GM19043 (cell line): ENCODE measurements at regions not wholly inside any gene's neighbourhood (a gene's known extent, or its start where the extent isn't known, plus 50 kb on each side); places are given as distances from the start of the nearest gene placed in this dataset.
A peak's percentile ranks its signal among the peaks of the same experiment; 100 is the strongest.
"Not testable (repeated sequence)": the region's sequence is repeated elsewhere in the genome, so short reads cannot be mapped to it uniquely, and the experiment has no call there.

ENCODE experiments used
- ATAC-seq: cut with Tn5 transposase; IDR thresholded peaks from one replicate; pipeline ENCODE4 v1.9.1; 2021; ENCODE audit warnings: low read depth; ENCODE audit not compliant: unreplicated experiment

GRCh38 chr2:20499387-20499786 is 52.5 kb downstream of the RHOB start:
- ATAC-seq = no peak

- ATAC-seq = no peak
Measured at GRCh38 chr2:20501974-20502373, 55.1 kb downstream of the RHOB start.

- ATAC-seq = not testable (repeated sequence)
Measured at GRCh38 chr2:20502496-20502895, 55.6 kb downstream of the RHOB start.

GRCh38 chr2:20504174-20504573 is 57.3 kb downstream of the RHOB start:
- no peak for ATAC-seq

GRCh38 chr2:20506201-20506685 is 59.4 kb downstream of the RHOB start:
- ATAC-seq = no peak

GRCh38 chr2:20507166-20507692 is 60.4 kb downstream of the RHOB start:
- ATAC-seq = peak; percentile 95

GRCh38 chr2:20507711-20508110 is 60.8 kb downstream of the RHOB start:
- ATAC-seq = no peak

- no peak for ATAC-seq
Measured at GRCh38 chr2:20509301-20509769, 62.5 kb downstream of the RHOB start.

- no peak for ATAC-seq
Measured at GRCh38 chr2:20509770-20510490, 63.1 kb downstream of the RHOB start.

- no peak for ATAC-seq
Measured at GRCh38 chr2:20511130-20511529, 64.3 kb downstream of the RHOB start.

- no peak for ATAC-seq
Measured at GRCh38 chr2:20512061-20512605, 65.3 kb downstream of the RHOB start.

GRCh38 chr2:20513946-20514345 is 67.1 kb downstream of the RHOB start:
- no peak for ATAC-seq

- ATAC-seq = no peak
Measured at GRCh38 chr2:20514596-20515269, 67.9 kb downstream of the RHOB start.

GRCh38 chr2:20515290-20516220 is 68.7 kb downstream of the RHOB start:
- no peak for ATAC-seq

- ATAC-seq = no peak
Measured at GRCh38 chr2:20516291-20516645, 69.4 kb downstream of the RHOB start.

GRCh38 chr2:20516646-20517341 is 69.9 kb downstream of the RHOB start:
- peak; percentile 90 for ATAC-seq

- no peak for ATAC-seq
Measured at GRCh38 chr2:20519309-20519708, 72.4 kb downstream of the RHOB start.

GRCh38 chr2:20520128-20520527 is 73.3 kb downstream of the RHOB start:
- no peak for ATAC-seq

- ATAC-seq = no peak
Measured at GRCh38 chr2:20521193-20521592, 74.3 kb downstream of the RHOB start.

- ATAC-seq = no peak
Measured at GRCh38 chr2:20521682-20522189, 74.9 kb downstream of the RHOB start.
